Endodermal cell (in vitro differentiated cells): ENCODE measurements at regions not wholly inside any gene's neighbourhood (a gene's known extent, or its start where the extent isn't known, plus 50 kb on each side); places are given as distances from the start of the nearest gene placed in this dataset.

ENCODE experiments used
- DNase-seq: peaks from one replicate; pipeline ENCODE4 v3.0.0-alpha.2; 2017
- H3K27ac ChIP-seq: 2 replicates; pipeline ENCODE4 v1.5.1; 2013; ENCODE audit warnings: mild to moderate bottlenecking, low read depth, low read length, moderate library complexity
- H3K27me3 ChIP-seq: 2 replicates; pipeline ENCODE4 v1.6.1; 2013; ENCODE audit warnings: mild to moderate bottlenecking, low read length, moderate library complexity; ENCODE audit not compliant: insufficient read depth, control insufficient read depth, poor library complexity, severe bottlenecking
- H3K36me3 ChIP-seq: 2 replicates; pipeline ENCODE4 v1.7.0; 2013; ENCODE audit warnings: mild to moderate bottlenecking, low read length, moderate library complexity; ENCODE audit not compliant: control insufficient read depth, insufficient read depth
- H3K4me1 ChIP-seq: one replicate; pipeline ENCODE4 v1.7.0; 2013; ENCODE audit warnings: low read length; ENCODE audit not compliant: control insufficient read depth, insufficient read depth
- H3K4me3 ChIP-seq: 2 replicates; pipeline ENCODE4 v1.5.1; 2013; ENCODE audit warnings: mild to moderate bottlenecking, low read length, moderate library complexity
- H3K9ac ChIP-seq: 2 replicates; pipeline ENCODE4 v1.6.1; 2013; ENCODE audit warnings: mild to moderate bottlenecking, low read length, moderate library complexity; ENCODE audit not compliant: poor library complexity, severe bottlenecking; ENCODE audit errors: extremely low read depth
- H3K9me3 ChIP-seq: 2 replicates; pipeline ENCODE4 v1.6.1; 2013; ENCODE audit warnings: mild to moderate bottlenecking, low read length, moderate library complexity; ENCODE audit not compliant: control insufficient read depth
- H3K27ac Mint-ChIP-seq: 2 replicates; pipeline ENCODE4 v1.8.0; 2020; ENCODE audit warnings: mixed read lengths
- H3K27me3 Mint-ChIP-seq: 2 replicates; pipeline ENCODE4 v1.8.0; 2021; ENCODE audit warnings: mild to moderate bottlenecking, mixed read lengths; ENCODE audit not compliant: insufficient read depth
- H3K36me3 Mint-ChIP-seq: 2 replicates; pipeline ENCODE4 v1.8.0; 2020; ENCODE audit warnings: low read depth, mixed read lengths
- H3K4me1 Mint-ChIP-seq: 2 replicates; pipeline ENCODE4 v1.8.0; 2020; ENCODE audit warnings: mixed read lengths
- H3K4me3 Mint-ChIP-seq: 2 replicates; pipeline ENCODE4 v1.8.0; 2020; ENCODE audit warnings: mild to moderate bottlenecking, moderate library complexity, mixed read lengths
- H3K9me3 Mint-ChIP-seq: 2 replicates; pipeline ENCODE4 v1.8.0; 2020; ENCODE audit warnings: mild to moderate bottlenecking, mixed read lengths
- CTCF ChIP-seq: fragments of 200-600 bp; sonication (generic); conservative IDR thresholded peaks from 2 replicates; pipeline ENCODE4 v1.5.0; 2021; ENCODE audit warnings: antibody characterized with exemption, mild to moderate bottlenecking
- WGBS, 2 experiments: methylation state at CpG; one replicate each; pipeline versions ENCODE4 v1.1.5 to v1.1.7; 2013; ENCODE audit warnings: missing lambda C conversion rate in 2 of 2, mixed read lengths in 1 of 2; ENCODE audit not compliant: insufficient coverage in 1 of 2, insufficient read length in 1 of 2; 5-methylcytosine and 5-hydroxymethylcytosine counted together

DNA sequence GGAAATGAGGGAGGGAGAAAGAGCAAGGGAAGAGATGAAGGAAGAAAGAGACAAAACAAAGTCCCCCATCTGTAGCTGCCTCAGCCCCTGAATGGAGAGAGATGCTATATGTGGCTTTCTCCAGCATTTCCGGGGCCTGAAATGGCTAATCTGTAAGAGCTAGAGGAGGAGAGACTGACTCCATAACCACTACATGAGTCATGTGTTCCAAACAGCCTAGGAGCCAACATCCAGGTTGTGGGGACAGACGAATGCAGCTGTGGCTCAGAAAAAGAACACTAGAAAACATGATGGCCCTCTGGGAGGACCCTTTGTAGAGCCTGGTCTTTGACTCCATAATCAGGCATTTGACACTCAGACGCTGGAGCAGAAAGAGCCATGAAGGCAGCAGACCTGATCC, 292.0 kb upstream of the ZNF507 start:
- no peaks in the 10 kb centered on the region for H3K9me3 ChIP-seq
- no peak for TF ChIP-seq CTCF
- no peaks in the 10 kb centered on the region for H3K27me3 ChIP-seq
- DNase-seq, result no peak
- Mint-ChIP-seq H3K36me3 (no peaks in the 10 kb centered on the region), H3K9me3 (no peaks in the 10 kb centered on the region), H3K27ac (no peak overlapping the region), H3K4me3 (no peak overlapping the region), H3K27me3 (no peaks in the 10 kb centered on the region), H3K4me1 (no peaks in the 10 kb centered on the region)
- no peak overlapping the region for H3K4me3 ChIP-seq
- H3K27ac ChIP-seq, result no peak overlapping the region
- no peaks in the 10 kb centered on the region for H3K4me1 ChIP-seq
- H3K36me3 ChIP-seq, result no peaks in the 10 kb centered on the region
- no peak overlapping the region for H3K9ac ChIP-seq
- WGBS, 2 experiments, result 86 to 89% methylated on average over 2 to 3 of the region's 3 CpGs

GRCh38 chr19:32053861-32054260, 291.5 kb upstream of the ZNF507 start:
- H3K36me3 Mint-ChIP-seq, result no peaks in the 10 kb centered on the region
- H3K27me3 Mint-ChIP-seq, result peaks cover 1% of the 10 kb centered on the region
- no peak overlapping the region for H3K4me3 ChIP-seq
- no peaks in the 10 kb centered on the region for H3K36me3 ChIP-seq
- TF ChIP-seq CTCF, result no peak
- no peaks in the 10 kb centered on the region for H3K9me3 Mint-ChIP-seq
- no peaks in the 10 kb centered on the region for H3K27me3 ChIP-seq
- H3K27ac ChIP-seq, result no peak overlapping the region
- H3K9ac ChIP-seq, result no peak overlapping the region
- no peak overlapping the region for H3K27ac Mint-ChIP-seq
- WGBS, 2 experiments, result 88 to 95% methylated on average over 6 to 10 of the region's 10 CpGs
- no peaks in the 10 kb centered on the region for H3K9me3 ChIP-seq
- no peaks in the 10 kb centered on the region for H3K4me1 ChIP-seq
- H3K4me3 Mint-ChIP-seq, result no peak overlapping the region
- H3K4me1 Mint-ChIP-seq, result no peaks in the 10 kb centered on the region
- DNase-seq, result no peak

DNA sequence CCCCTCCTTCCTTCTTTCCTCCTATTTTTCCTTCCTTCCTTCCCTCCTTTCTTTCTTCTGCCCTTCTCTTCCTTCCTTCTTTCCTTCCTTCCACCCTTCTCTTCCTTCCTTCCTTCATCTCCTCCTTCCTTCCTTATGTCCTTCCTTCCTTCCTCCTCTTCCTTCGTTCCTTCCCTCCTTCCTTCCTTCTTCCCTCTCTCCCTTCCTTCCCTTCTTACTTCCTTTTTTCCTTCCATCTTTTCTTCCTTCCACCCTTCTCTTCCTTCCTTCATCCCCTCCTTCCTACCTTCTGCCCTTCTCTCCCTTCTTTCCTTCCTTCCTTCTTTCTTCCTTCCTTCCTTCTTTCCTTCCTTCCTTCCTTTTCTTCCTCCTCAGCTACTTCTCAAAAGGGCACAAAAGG, 287.3 kb upstream of the ZNF507 start:
- H3K27ac Mint-ChIP-seq, result no peak overlapping the region
- no peaks in the 10 kb centered on the region for H3K4me1 Mint-ChIP-seq
- WGBS, 2 experiments, result 94 to 95% methylated on average over 1 of the region's 1 CpG
- DNase-seq, result no peak
- H3K36me3 Mint-ChIP-seq, result no peaks in the 10 kb centered on the region
- H3K4me3 ChIP-seq, result no peak overlapping the region
- no peak overlapping the region for H3K27ac ChIP-seq
- no peaks in the 10 kb centered on the region for H3K9me3 ChIP-seq
- H3K36me3 ChIP-seq, result no peaks in the 10 kb centered on the region
- H3K4me1 ChIP-seq, result no peaks in the 10 kb centered on the region
- H3K27me3 ChIP-seq, result no peaks in the 10 kb centered on the region
- no peak for TF ChIP-seq CTCF
- no peak overlapping the region for H3K9ac ChIP-seq
- peaks cover 1% of the 10 kb centered on the region for H3K27me3 Mint-ChIP-seq
- H3K9me3 Mint-ChIP-seq, result no peaks in the 10 kb centered on the region
- no peak overlapping the region for H3K4me3 Mint-ChIP-seq
